HepG2 (cell line): ENCODE measurements at regions not wholly inside any gene's neighbourhood (a gene's known extent, or its start where the extent isn't known, plus 50 kb on each side); places are given as distances from the start of the nearest gene placed in this dataset.

Experiments
- ATAC-seq: fragments of 200-7000 bp; cut with Tn5 transposase; 3 replicates; pipeline ENCODE4 v1.9.1; 2020; ENCODE audit warnings: mild to moderate bottlenecking, moderate library complexity
- BruUV-seq: library from RNA; stranded (reverse); fragments of 400-500 nt; replicated peaks from 2 replicates; lab custom pipeline; 2021; lab: Mats Ljungman, UMichigan
- CTCF ChIA-PET: fragments of 300-600 bp; formaldehyde crosslinking; extraction: SDS; loops from one replicate; lab custom pipeline; 2021; ENCODE audit warnings: low total read pairs, inconsistent platforms, low intra/inter-chr PET ratio; lab: Yijun Ruan, JAX
- POLR2A ChIA-PET: fragments of 350-600 bp; sonication (Branson Sonifier 250); formaldehyde crosslinking; loops from one replicate; lab custom pipeline; 2020; ENCODE audit warnings: antibody characterized with exemption, inconsistent platforms; lab: Yijun Ruan, JAX
- DNase-seq: peaks from one replicate; pipeline ENCODE4 v3.0.0-alpha.2; 2015; ENCODE audit warnings: low spot score
- FAIRE-seq: peaks from 3 replicates; lab custom pipeline; 2011; peaks lifted over from hg19 to GRCh38; lab: Jason Lieb, UNC
- H2AFZ ChIP-seq: one replicate; pipeline ENCODE4 v1.6.1; 2011; ENCODE audit warnings: low read length, inconsistent platforms
- H3K27ac ChIP-seq: fragments of 300-600 bp; 3 replicates; pipeline ENCODE4 v1.8.0; 2011; ENCODE audit warnings: mixed run types, mild to moderate bottlenecking, mixed read lengths, low read length, inconsistent platforms; ENCODE audit not compliant: insufficient read depth; ENCODE audit errors: extremely low read length
- H3K27me3 ChIP-seq, 2 experiments: fragments of 200-600 bp in 1 of 2; 2 replicates in 1 of 2; 3 replicates in 1 of 2; pipeline versions ENCODE4 v1.6.0 to v1.8.0; 2011; ENCODE audit warnings: low read length in 2 of 2, mild to moderate bottlenecking in 2 of 2, moderate library complexity in 2 of 2, inconsistent platforms in 1 of 2; ENCODE audit not compliant: insufficient read depth in 2 of 2, control insufficient read depth in 1 of 2
- H3K36me3 ChIP-seq, 2 experiments: fragments of 200-600 bp in 1 of 2; replicated peaks in 1 of 2; 2 replicates in 1 of 2; 3 replicates in 1 of 2; pipeline versions ENCODE4 v1.5.1 to v1.8.0; 2011; ENCODE audit warnings: low read length in 2 of 2, inconsistent platforms in 1 of 2; ENCODE audit not compliant: insufficient read depth in 2 of 2, control insufficient read depth in 1 of 2
- H3K4me1 ChIP-seq: 2 replicates; pipeline ENCODE4 v1.5.1; 2012; ENCODE audit warnings: low read length, inconsistent platforms; ENCODE audit not compliant: insufficient read depth
- H3K4me2 ChIP-seq: 2 replicates; pipeline ENCODE4 v1.6.0; 2011; ENCODE audit warnings: low read depth, low read length, inconsistent platforms
- H3K4me3 ChIP-seq, 3 experiments: fragments of 200-600 bp in 1 of 3; sonication (generic), shearing (Covaris generic) in 1 of 3; replicated peaks in 1 of 3; 2 replicates each; pipeline ENCODE4 v1.5.1; 2011 to 2016; ENCODE audit warnings: low read length in 3 of 3, inconsistent platforms in 2 of 3, low read depth in 2 of 3, mild to moderate bottlenecking in 2 of 3, control low read depth in 1 of 3, mixed read lengths in 1 of 3; ENCODE audit not compliant: insufficient read depth in 1 of 3
- H3K79me2 ChIP-seq: one replicate; pipeline ENCODE4 v1.6.1; 2011; ENCODE audit warnings: low read length, inconsistent platforms; ENCODE audit not compliant: insufficient read depth
- H3K9ac ChIP-seq: 2 replicates; pipeline ENCODE4 v1.6.0; 2011; ENCODE audit warnings: mild to moderate bottlenecking, low read depth, low read length, inconsistent platforms; ENCODE audit not compliant: insufficient read depth
- H3K9me3 ChIP-seq: 2 replicates; pipeline ENCODE4 v1.5.1; 2012; ENCODE audit warnings: mild to moderate bottlenecking, low read length
- H4K20me1 ChIP-seq: 2 replicates; pipeline ENCODE4 v1.6.0; 2011; ENCODE audit warnings: inconsistent platforms, mild to moderate bottlenecking, low read length, moderate library complexity; ENCODE audit not compliant: insufficient read depth
- CBX2 ChIP-seq, 2 experiments: fragments of 200-600 bp in 1 of 2; sonication (generic); formaldehyde crosslinking in 1 of 2; IDR thresholded peaks; 2 replicates each; pipeline versions ENCODE4 v1.7.0 to v1.8.1; 2018 to 2022; ENCODE audit warnings: low read depth in 2 of 2, low read length in 1 of 2, mild to moderate bottlenecking in 1 of 2, missing genetic modification reagents in 1 of 2
- FIP1L1 ChIP-seq: fragments of 200-400 bp; formaldehyde crosslinking; IDR thresholded peaks from 2 replicates; pipeline ENCODE4 v1.6.1; 2018; ENCODE audit warnings: low read depth, mild to moderate bottlenecking, low read length, moderate library complexity, borderline replicate concordance; ENCODE audit not compliant: insufficient read depth
- FOXJ3 ChIP-seq: sonication (generic); formaldehyde crosslinking; IDR thresholded peaks from 2 replicates; pipeline ENCODE4 v1.4.0; 2020; ENCODE audit warnings: missing genetic modification reagents, mild to moderate bottlenecking, borderline replicate concordance
- GABPB1 ChIP-seq: IDR thresholded peaks from 2 replicates; pipeline ENCODE4 v1.6.1; 2016; ENCODE audit warnings: mild to moderate bottlenecking, missing genetic modification reagents, moderate library complexity, missing compliant biosample characterization
- HES4 ChIP-seq: sonication (generic); formaldehyde crosslinking; IDR thresholded peaks from 2 replicates; pipeline ENCODE4 v1.9.0; 2021; ENCODE audit warnings: mild to moderate bottlenecking, missing genetic modification reagents, borderline replicate concordance
- KDM5B ChIP-seq: sonication (generic); formaldehyde crosslinking; IDR thresholded peaks from 2 replicates; pipeline ENCODE4 v1.4.0; 2020; ENCODE audit warnings: missing genetic modification reagents, mild to moderate bottlenecking, borderline replicate concordance
- MNT ChIP-seq: fragments of 450-650 bp; IDR thresholded peaks from 2 replicates; pipeline ENCODE4 v1.6.1; 2016
- REL ChIP-seq: sonication (generic); formaldehyde crosslinking; conservative IDR thresholded peaks from 2 replicates; pipeline ENCODE4 v1.8.0; 2022; ENCODE audit warnings: mild to moderate bottlenecking, missing genetic modification reagents, moderate library complexity
- SIN3A ChIP-seq: IDR thresholded peaks from 2 replicates; pipeline ENCODE4 v1.6.1; 2011; ENCODE audit warnings: low read depth, mild to moderate bottlenecking, control low read depth, low read length, borderline replicate concordance
- SNRNP70 ChIP-seq: fragments of 200-400 bp; formaldehyde crosslinking; IDR thresholded peaks from 2 replicates; pipeline ENCODE4 v1.6.1; 2017; ENCODE audit warnings: mild to moderate bottlenecking, low read depth, low read length, moderate library complexity
- SOX6 ChIP-seq, 2 experiments: fragments of 450-650 bp in 1 of 2; sonication (generic) in 1 of 2; formaldehyde crosslinking in 1 of 2; IDR thresholded peaks; 2 replicates each; pipeline versions ENCODE4 v1.4.0 to v1.6.1; 2017 to 2020; ENCODE audit warnings: antibody characterized with exemption in 1 of 2, mild to moderate bottlenecking in 1 of 2, missing genetic modification reagents in 1 of 2
- TFDP1 ChIP-seq: IDR thresholded peaks from 2 replicates; pipeline ENCODE4 v1.6.1; 2016; ENCODE audit warnings: missing compliant biosample characterization, missing genetic modification reagents, borderline replicate concordance
- THYN1 ChIP-seq: sonication (generic); formaldehyde crosslinking; IDR thresholded peaks from 2 replicates; pipeline ENCODE4 v1.8.1; 2023; ENCODE audit warnings: low read depth, mild to moderate bottlenecking, moderate library complexity, missing genetic modification reagents, borderline replicate concordance
- ZC3H4 ChIP-seq: sonication (generic); formaldehyde crosslinking; IDR thresholded peaks from 2 replicates; pipeline ENCODE4 v1.4.0; 2020; ENCODE audit warnings: missing genetic modification reagents, borderline replicate concordance
- ZFP36 ChIP-seq: fragments of 150-350 bp; IDR thresholded peaks from 2 replicates; pipeline ENCODE4 v1.6.1; 2018; ENCODE audit warnings: borderline replicate concordance, low read length, low read depth; ENCODE audit not compliant: partially characterized antibody
- ZNF577 ChIP-seq: sonication (generic); formaldehyde crosslinking; IDR thresholded peaks from 2 replicates; pipeline ENCODE4 v1.4.0; 2020; ENCODE audit warnings: mild to moderate bottlenecking, low read depth, missing genetic modification reagents, borderline replicate concordance
- ZNF766 ChIP-seq: sonication (generic); formaldehyde crosslinking; IDR thresholded peaks from 2 replicates; pipeline ENCODE4 v1.5.0; 2020; ENCODE audit warnings: missing genetic modification reagents, borderline replicate concordance
- ZSCAN5A ChIP-seq: sonication (generic); formaldehyde crosslinking; IDR thresholded peaks from 2 replicates; pipeline ENCODE4 v1.8.0; 2022; ENCODE audit warnings: mild to moderate bottlenecking, missing genetic modification reagents, borderline replicate concordance
- WGBS: methylation state at CpG from one replicate; pipeline ENCODE4 v1.1.6; 2017; ENCODE audit warnings: low lambda C conversion rate; 5-methylcytosine and 5-hydroxymethylcytosine counted together
- in situ Hi-C: cut with HindIII; loops from 2 replicates; pipeline ENCODE4 v1.10.0; 2017; ENCODE audit warnings: low pct_unique_long_range_greater_than_20kb; ENCODE audit not compliant: extremely low pct_ligation_motif_present
- intact Hi-C: fragments of 100-400 bp; cut with micrococcal nuclease; formaldehyde crosslinking; loops from one replicate; pipeline ENCODE4 v1.10.0; 2022; ENCODE audit not compliant: unreplicated experiment

- intact Hi-C loops = no loop called here
- 35% methylated on average over 6 of the region's 6 CpGs for WGBS
Measured at GRCh38 chr6:155701342-155701741, 245.7 kb upstream of the NOX3 start.

More at GRCh38 chr6:155701342-155701741, 245.7 kb upstream of the NOX3 start:
- Histone ChIP-seq H3K4me3 (no peak overlapping the region), H3K4me1 (peaks cover 7% of the 10 kb centered on the region), H4K20me1 (no peaks in the 10 kb centered on the region), H2AFZ (no peak overlapping the region), H3K36me3 (no peaks in the 10 kb centered on the region), H3K9me3 (no peaks in the 10 kb centered on the region), H3K27me3 (no peaks in the 10 kb centered on the region), H3K4me2 (no peak overlapping the region), H3K79me2 (no peaks in the 10 kb centered on the region), H3K27ac (no peak overlapping the region), H3K9ac (no peak overlapping the region)
- ATAC-seq (no peak), FAIRE-seq (no peak), DNase-seq (no peak)
- no TSS peak for BruUV-seq
- no peak for TF ChIP-seq ZNF577 (CRISPR knock-in tag)
- no peak for TF ChIP-seq SIN3A
- TF ChIP-seq SOX6 (IDR thresholded peaks at IDR 0.05) = no peak
- no peak for TF ChIP-seq SOX6 (CRISPR knock-in tag; IDR thresholded peaks at IDR 0.05)
- no peak for TF ChIP-seq CBX2 (IDR thresholded peaks at IDR 0.05; ENCODE audit: low read depth, low read length)
- no peak for TF ChIP-seq CBX2 (CRISPR knock-in tag; IDR thresholded peaks at IDR 0.05; ENCODE audit: low read depth)
- TF ChIP-seq THYN1 = no peak
- no peak for TF ChIP-seq GABPB1
- no peak for TF ChIP-seq REL
- no peak for TF ChIP-seq FOXJ3
- no peak for TF ChIP-seq SNRNP70
- no peak for TF ChIP-seq TFDP1 (CRISPR knock-in tag)
- no peak for TF ChIP-seq HES4 (CRISPR knock-in tag)
- TF ChIP-seq ZFP36 = no peak
- no peak for TF ChIP-seq ZSCAN5A (CRISPR knock-in tag)
- no peak for TF ChIP-seq MNT
- no peak for TF ChIP-seq ZNF766 (CRISPR knock-in tag)
- TF ChIP-seq ZC3H4 = no peak
- TF ChIP-seq FIP1L1 = no peak
- no peak for TF ChIP-seq KDM5B (CRISPR knock-in tag)
- POLR2A ChIA-PET = no interaction called here
- in situ Hi-C loops = no loop called here
- CTCF ChIA-PET = no interaction called here
